Skin epidermis (tissue), 12 donors: ENCODE measurements at regions not wholly inside any gene's neighbourhood (a gene's known extent, or its start where the extent isn't known, plus 50 kb on each side); places are given as distances from the start of the nearest gene placed in this dataset.
A peak's percentile ranks its signal among the peaks of the same experiment; 100 is the strongest.

Experiments used
- H3K27ac ChIP-seq, 21 experiments: fragments of 200-600 bp; sonication (generic) in 11 of 21; one replicate each; pipeline ENCODE4 v1.5.0; 2020; ENCODE audit warnings: mild to moderate bottlenecking in 3 of 21, inconsistent platforms in 2 of 21, moderate library complexity in 2 of 21
- H3K4me3 ChIP-seq, 7 experiments: fragments of 200-600 bp; sonication (generic) in 2 of 7; one replicate each; pipeline ENCODE4 v1.5.0; 2020; ENCODE audit warnings: inconsistent platforms in 2 of 7, mild to moderate bottlenecking in 2 of 7, moderate library complexity in 1 of 7

DNA sequence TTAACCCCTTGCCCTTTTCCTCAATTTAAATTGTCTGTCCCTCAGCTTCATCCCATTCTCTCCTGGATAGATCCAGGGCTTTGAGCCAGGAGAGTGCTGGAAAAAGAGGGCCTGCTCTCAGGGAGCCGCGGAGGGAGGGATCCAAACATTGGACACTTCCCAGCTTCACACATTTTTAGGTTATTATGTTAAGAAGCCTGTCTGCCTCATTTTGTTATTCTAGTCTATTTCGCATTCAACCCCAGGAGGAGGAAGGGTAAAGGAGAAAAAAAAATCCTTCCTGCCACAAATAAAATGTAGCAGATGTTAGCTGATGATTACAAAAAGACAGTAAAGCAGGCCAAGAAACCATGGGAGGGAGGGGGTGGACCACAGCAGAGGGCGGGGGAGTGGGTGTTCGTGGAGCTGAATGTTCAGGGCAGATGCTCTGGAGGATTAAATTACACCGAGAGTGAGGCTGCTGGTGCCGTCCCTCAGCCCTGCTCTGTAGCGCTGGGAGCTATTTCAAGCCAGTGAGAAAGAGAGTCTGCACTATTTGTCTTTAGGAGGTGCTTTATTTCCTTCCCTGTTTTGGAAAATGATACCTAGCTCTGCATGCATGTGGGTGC is 60.6 kb upstream of the ZFR start:
- Histone ChIP-seq H3K27ac (peak overlapping the region in 14 of 21 experiments; percentile 4 to 75 (median 50)), H3K4me3 (no peak overlapping the region)

DNA sequence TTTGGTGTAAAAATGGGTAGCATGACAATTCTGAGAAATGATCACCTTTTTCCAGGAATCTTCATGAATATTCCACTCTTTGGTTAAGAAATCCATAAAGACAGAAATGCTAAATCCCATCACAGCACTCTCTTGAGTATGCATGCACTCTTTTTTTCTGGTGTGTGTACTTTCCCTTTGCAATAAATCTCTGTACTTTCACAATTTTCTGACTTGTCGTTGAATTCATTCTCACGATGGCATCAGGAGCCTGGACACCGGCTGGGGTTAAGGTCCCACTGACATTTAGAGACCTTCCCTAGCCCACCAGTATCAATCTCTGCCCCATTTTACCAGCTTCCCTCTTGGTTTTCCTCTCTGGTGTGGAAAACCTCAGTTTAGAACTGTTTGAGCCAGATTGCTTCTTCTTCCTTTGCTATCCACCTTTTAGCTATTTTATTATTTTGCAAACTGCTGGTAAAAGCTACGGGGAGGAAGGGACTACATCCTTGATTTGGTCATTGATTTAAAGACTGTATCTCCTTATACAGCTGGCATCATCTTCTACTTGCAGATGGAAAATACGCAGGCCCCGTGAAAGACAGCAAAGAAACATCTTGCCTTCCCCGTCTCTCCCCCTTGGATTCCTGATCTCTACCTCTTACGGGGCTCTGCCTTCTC is 59.9 kb upstream of the ZFR start:
- Histone ChIP-seq H3K27ac (peak overlapping the region in 11 of 21 experiments; percentile 2 to 75 (median 42)), H3K4me3 (no peak overlapping the region)

DNA sequence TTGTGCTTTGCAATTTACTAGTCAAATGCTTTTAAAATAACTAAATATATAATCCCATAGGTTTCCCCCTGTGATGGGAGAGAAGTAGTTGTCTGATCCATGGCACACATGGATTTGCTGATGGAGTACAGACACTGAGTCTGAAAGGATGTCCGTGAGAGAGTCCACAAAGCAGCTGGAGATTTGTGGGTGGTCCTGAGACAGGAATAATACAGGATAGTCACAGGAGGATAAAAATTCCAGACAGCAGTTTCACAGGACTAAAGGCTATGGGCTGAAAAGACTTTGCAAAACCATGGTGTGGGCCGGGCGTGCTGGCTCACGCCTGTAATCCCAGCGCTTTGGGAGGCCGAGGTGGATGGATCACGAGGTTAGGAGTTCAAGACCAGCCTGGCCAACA is 58.7 kb upstream of the ZFR start:
- no peak overlapping the region for H3K4me3 ChIP-seq

DNA sequence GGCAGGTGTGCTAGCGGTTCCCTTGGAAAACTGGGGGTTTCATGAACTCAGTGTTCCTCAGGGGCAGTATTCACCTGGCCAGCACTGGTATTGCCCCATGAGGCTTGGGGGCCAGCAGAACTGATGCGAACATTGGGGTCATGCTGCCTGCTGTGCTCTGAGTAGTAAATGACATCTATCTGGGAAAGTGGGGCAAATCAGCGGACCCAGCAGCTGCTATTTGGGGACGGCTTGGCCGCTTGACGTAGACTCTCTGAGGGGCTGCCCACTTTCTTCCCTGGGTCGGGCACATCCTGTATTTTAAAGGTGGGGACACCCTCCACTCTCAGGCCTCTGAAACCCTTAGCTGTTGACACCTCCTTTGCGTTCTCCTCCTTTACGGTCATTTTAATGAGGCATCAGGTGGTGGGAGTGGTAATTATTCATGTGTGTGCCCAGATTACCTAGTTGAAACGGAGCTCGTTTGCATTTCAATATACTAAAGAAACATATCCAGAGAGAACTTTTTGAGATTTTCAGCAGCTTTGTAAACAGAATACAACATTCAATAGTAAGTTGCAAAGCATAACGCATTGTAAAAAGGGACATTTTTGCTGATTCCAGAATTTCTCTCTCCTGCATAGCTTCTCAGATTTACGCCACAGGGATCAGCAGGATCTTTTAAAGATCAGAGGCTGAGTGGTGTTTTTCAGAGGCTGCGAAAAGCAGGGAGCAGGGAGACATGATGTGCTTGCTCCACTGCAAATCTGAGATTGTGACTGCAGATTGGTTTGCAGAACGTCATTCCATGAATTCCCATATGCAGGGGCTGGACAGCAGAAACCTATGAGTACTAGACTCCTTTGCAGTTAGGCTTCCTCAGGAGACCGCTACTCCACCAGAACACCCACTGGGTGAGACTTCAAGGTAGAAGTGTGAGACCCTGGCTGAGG is 56.8 kb upstream of the ZFR start:
- Histone ChIP-seq H3K27ac (no peak overlapping the region), H3K4me3 (no peak overlapping the region)

More for the DNA sequence above, 58.7 kb upstream of the ZFR start:
- peak overlapping the region in 1 of 21 experiments; percentile 8 for H3K27ac ChIP-seq

GRCh38 chr5:32500181-32500580 is 55.6 kb upstream of the ZFR start:
- no peak overlapping the region for H3K27ac ChIP-seq

DNA sequence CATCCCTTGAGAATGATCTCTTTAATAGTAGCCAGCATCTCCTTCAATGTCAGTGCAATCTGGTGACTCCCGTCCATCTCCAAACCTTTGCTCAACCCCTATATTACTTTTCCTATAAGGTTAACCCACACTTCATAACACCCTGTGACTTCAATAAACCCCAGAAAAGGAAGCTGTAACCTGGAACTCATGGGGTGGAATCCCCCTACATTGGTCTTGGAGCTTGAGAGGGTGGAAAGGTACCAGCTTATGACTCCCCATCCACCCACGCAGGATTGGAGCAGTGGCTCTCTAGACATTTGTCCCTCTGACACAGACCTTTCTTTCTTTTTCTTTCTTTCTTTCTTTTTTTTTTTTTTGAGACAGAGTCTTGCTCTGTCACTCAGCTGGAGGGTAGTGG is 54.7 kb upstream of the ZFR start:
- H3K4me3 ChIP-seq, result no peak overlapping the region
- no peak overlapping the region for H3K27ac ChIP-seq

More at GRCh38 chr5:32500181-32500580, 55.6 kb upstream of the ZFR start:
- H3K4me3 ChIP-seq, result no peak overlapping the region

GRCh38 chr5:32498484-32498883 is 53.9 kb upstream of the ZFR start:
- Histone ChIP-seq H3K27ac (no peak overlapping the region), H3K4me3 (no peak overlapping the region)

DNA sequence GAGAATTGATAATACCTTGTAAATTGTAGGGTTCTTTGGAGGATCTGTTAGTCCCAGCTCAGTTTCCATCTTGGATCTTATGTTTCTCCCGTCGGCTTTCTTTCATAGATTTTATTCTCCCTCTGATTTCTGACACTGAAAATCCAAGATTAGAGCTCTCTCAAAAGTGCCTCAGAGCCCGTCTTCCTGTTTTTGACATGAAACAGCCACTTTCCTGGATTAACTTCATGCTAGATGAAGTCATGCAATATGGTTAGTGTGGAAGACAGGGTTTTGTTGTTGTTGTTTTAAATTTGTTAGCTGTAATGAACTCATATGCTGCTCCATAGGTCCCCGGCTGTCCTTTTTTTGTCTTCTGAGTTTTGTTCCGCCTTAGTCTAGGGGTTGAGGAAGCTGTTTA is 51.6 kb upstream of the ZFR start:
- Histone ChIP-seq H3K27ac (no peak overlapping the region), H3K4me3 (no peak overlapping the region)

GRCh38 chr5:32494827-32495226 is 50.3 kb upstream of the ZFR start:
- H3K27ac ChIP-seq, result no peak overlapping the region
- H3K4me3 ChIP-seq, result no peak overlapping the region
